ENCODE measurements at regions not wholly inside any gene's neighbourhood (a gene's known extent, or its start where the extent isn't known, plus 50 kb on each side); places are given as distances from the start of the nearest gene placed in this dataset.
"Not testable (repeated sequence)": the region's sequence is repeated elsewhere in the genome, so short reads cannot be mapped to it uniquely, and the experiment has no call there.

DNA sequence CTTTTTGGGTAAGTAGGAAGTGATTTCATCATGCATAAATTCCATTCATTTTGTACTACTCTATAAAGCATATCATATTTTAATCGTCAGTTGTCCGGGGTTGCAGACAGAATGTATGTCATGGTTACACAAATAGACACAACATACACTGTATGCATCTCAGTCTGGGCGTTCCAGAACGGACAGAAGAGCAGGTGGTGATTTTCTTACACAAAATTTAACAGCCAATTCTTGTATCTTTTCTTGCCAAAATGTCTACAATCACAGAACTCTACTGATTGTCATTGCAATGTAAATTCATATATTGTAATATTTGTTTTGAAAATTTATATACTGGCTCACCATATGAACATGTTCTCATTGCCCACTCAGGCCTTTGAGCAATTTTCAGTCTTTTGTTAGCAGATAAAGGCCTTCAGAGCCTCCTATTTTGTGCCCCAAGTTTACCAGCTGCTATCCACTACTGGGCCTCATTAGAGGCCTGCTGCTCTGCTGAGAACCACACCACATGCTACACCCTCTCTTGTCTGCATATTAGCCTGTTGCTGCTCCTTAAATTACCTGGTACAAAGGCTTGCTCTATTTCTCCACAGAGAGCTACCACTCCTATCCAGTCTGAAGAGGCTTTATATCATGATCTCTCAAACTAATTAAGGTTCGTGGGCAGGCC lies 61.5 kb downstream of the PRDM13 start:
- DNase-seq (ENCODE audit: low read depth in 2 of 2), result no peak

DNA sequence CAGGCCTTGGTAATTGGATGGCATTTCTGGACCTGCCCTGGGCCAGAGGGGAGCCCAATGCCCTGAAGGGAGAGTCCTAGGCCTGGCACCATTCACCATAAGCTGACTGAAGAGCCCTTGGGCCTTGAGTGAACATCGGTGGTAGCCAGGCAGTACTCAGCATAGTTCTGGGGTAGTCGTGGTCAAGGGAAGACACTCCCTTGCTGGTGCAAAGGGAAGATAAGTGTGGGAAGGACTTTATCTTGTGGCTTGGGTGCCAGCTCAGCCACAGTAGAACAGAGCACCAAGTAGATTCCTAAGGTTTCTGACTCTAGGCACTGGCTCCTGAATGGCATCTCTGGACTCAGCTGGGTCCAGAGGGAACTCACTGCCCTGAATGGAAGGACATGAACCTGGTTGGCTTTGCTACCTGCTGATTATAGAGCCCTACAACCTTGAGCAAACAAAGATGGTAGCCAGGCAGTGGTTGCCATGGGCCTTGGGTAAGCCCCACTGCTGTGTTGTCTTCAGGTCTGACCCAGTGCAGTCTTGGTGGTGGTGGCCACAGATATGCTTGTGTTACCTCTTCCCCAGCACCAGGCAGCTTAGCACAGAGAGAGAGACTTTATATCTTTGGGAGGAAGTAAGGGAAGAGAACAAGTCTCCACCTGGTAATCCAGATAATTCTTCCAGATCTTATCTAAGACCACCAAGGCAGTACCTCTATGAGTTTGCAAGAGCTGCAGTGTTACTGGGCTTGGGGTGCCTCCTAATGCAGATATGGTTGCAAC lies 83.5 kb downstream of the PRDM13 start:
- DNase-seq (ENCODE audit: low read depth in 2 of 2), result no peak

DNA sequence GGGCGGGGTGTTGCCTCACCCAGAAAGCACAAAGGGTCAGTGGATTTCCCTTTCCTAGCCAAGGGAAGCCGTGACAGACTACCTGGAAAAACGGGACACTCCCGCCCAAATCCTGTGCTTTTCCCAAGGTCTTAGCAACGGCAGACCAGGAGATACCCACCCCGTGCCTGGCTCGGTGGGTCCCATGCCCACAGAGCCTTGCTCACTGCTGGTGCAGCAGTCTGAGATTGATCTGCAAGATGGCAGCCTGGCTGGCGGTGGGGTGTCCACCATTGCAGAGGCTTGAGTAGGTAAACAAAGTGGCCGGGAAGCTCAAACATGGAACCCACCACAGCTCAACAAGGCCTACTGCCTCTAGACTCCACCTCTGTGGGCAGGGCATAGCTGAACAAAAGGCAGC lies 95.7 kb downstream of the PRDM13 start:
- DNase-seq (ENCODE audit: low read depth in 2 of 2), result not testable (repeated sequence)

DNA sequence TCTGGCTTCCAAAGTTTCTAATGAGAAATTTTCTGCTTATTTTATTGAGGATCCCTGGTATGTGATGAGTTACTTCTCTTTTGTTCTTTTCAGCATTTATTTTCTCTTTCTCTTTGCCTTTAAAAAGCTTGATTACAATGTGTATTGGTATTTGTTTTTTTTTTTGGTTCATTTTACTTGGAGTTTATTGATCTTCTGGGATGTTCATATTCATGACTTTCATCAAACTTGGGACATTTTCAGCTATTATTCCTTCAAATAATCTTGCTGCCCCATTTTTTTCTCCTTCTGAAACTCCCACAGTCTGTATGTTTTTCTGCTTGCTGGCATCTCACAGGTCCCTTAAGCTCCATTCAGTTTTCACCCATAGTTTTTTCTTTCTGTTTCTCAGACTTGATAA lies 102.4 kb downstream of the PRDM13 start:
- DNase-seq (ENCODE audit: low read depth in 2 of 2), result no peak

DNA sequence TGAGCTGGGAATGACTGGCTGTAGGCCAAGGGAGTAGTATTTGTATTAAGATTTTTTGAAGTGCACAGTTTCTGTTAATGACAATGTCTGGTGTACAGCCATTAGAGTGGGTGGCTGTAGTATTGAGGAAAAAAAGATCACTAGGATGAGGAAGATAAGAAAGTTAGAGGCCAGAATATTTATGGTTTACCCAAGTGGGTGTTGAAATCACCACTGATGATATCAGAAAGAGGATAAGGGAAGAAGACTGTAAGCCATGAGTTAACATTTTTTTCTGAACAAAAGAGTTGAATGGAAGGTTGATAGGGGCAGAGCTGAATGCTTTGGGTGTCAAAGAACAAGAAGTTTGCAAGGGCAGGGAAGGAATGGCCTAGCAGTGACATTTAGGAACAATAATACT lies 104.7 kb downstream of the PRDM13 start:
- no peak for DNase-seq (ENCODE audit: low read depth in 2 of 2)

DNA sequence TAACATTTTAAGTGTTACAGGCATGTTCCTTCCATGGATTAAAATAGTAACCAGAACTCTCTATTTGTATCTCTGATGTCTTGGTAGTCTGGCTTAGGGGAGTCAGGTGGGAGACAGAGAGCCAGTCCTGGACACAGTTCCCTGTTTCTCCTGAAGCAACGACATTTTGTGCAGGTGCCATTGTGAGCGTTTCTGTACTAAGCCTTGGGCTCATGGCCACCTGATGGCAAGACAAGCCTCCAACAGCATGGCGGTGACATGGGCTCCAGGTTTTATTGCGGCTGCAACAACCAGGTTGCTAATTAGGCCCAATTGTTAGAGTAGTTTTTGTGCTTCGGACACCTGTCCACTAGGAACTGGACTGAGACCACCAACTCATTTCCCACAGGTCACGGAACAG lies 105.3 kb downstream of the PRDM13 start:
- no peak for DNase-seq (ENCODE audit: low read depth in 2 of 2)

DNA sequence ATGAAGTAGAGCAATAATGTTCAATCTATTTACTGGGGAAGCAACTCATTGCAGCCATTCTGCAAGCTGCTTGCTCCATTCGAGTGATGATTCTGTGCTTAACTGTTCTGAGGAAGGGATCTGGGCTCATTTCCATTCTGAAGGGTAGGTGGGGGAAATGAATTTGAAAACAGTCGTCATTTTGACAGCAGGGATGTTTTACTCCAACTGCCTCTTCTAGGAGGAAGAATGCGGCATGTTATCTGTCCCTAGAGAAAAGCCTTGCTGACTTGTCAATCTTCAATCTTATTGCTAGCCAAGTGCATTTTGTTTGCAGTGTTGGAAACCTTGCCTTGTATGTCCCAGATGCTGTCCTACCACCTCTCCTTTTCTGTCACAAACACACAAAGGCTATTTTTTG lies 105.9 kb downstream of the PRDM13 start:
- DNase-seq (ENCODE audit: low read depth in 2 of 2), result no peak

DNA sequence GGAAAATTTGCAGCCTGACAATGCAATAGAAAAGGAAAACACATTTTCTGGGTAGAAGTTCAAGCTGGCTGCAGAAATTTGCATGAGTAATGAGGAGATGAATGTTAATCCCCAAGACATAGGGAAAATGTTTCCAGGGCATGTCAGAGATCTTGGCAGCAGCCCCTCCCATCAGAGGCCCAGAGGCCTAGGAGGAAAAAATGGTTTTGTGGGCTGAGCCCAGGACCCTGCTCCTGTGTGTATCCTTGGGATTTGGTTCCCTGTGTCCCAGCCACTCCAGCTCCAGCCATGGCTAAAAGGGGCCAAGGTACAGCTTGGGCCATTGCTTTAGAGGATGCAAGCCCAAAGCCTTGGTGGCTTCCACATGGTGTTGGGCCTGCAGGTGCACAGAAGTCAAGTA lies 115.4 kb downstream of the PRDM13 start:
- not testable (repeated sequence) for DNase-seq (ENCODE audit: low read depth in 2 of 2)

DNA sequence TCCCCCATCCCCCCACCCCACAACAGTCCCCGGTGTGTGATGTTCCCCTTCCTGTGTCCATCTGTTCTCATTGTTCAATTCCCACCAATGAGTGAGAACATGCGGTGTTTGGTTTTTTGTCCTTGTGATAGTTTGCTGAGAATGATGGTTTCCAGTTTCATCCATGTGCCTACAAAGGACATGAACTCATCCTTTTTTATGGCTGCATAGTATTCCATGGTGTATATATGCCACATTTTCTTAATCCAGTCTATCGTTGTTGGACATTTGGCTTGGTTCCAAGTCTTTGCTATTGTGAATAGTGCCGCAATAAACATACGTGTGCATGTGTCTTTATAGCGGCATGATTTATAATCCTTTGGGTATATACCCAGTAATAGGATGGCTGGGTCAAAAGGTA lies 123.6 kb downstream of the PRDM13 start:
- not testable (repeated sequence) for DNase-seq (ENCODE audit: low read depth in 2 of 2)

DNA sequence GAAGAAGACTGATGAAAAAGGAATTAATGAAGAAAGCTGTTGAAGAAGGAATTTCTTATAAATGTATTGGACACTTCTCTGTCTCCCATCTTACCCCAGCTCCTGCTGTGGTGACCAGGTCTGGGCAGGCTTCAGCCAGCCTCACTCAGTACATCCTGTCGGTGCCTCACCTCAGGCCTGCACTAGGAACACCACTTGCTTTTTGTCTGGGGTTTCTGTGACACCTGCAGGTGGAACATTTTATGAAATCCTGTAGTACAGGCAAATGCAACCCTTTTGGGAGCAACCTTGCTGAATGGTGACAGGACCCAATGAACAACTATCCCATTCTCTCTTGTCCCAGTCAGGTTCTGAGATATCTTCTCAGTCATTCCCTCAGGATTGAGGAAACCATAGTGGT lies 129.7 kb downstream of the PRDM13 start:
- DNase-seq (ENCODE audit: low read depth in 2 of 2), result no peak

DNA sequence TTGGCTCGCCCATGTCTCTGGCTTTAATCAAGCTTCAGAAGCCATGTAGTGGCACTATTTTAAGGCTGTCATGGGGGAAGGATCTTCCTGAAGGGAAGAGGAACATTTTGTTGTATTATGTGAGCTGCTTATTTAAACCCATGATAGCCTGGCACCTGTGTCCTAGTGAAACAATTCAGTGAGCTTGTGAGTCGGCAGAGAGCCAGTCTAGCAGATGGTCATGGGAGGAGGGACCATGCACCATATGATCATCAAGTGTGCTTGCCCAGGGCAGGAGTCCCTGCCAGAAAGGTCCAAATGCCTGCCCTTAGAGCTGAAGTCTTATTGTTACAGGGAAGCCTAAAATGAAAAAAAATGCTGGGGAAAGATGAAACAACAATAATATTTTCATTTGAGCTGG lies 132.9 kb downstream of the PRDM13 start:
- no peak for DNase-seq (ENCODE audit: low read depth in 2 of 2)

DNA sequence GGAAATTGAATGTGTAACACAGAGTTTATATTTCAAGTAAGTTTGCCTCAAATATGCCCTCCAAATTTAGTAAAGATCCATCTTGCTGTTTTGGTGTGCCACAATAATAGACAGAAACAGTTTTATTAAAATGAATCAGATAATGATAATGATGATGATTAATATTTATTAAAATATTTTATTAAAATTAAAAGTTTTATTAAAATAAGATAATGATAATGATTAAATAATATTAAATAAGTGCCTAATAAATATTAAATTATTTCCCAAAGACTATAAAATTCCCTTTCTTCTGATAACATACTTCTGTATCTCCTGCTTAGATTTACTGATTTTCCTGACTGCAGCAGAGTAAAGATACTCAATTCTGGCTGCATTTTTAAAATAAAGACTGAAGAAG lies 134.5 kb downstream of the PRDM13 start:
- DNase-seq (ENCODE audit: low read depth in 2 of 2), result no peak

DNA sequence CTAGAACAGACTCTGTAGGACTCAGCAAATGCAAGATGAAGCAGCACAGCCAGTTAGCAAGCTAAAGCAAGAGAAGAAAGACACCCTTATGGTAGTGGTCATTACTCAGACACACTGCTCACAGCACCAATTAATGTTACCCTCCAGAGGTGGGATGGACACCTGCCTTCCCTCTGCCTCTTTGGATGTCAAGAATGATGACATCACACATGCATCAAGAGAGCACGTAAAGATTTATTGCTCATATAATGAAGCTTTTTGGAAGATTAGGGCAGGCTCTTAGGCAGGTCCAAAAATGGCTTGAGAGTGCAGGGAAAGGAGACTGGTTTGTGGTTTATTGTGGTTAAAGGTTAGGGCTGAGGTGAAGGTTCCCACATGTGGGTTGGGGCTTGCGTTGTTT lies 137.0 kb downstream of the PRDM13 start:
- no peak for DNase-seq (ENCODE audit: low read depth in 2 of 2)

DNA sequence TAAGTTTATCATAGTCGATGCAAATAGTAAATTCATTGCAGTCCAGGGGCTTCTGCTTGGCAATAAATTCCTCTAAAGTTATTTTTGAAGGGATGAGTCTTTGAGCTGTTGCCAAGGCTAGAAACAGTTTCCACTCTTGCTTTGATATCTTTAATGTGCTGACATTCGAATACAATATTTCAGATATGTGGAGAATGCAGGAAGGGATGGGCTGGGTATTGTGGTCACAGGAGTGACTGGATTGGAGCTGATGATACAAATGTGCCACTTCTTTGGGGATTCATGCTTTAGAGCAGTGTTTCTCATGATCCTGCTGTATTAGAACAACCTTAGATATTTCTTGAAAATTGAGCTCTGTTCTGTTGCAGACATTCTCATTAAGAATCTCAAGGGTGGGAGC lies 139.0 kb downstream of the PRDM13 start:
- no peak for DNase-seq (ENCODE audit: low read depth in 2 of 2)

DNA sequence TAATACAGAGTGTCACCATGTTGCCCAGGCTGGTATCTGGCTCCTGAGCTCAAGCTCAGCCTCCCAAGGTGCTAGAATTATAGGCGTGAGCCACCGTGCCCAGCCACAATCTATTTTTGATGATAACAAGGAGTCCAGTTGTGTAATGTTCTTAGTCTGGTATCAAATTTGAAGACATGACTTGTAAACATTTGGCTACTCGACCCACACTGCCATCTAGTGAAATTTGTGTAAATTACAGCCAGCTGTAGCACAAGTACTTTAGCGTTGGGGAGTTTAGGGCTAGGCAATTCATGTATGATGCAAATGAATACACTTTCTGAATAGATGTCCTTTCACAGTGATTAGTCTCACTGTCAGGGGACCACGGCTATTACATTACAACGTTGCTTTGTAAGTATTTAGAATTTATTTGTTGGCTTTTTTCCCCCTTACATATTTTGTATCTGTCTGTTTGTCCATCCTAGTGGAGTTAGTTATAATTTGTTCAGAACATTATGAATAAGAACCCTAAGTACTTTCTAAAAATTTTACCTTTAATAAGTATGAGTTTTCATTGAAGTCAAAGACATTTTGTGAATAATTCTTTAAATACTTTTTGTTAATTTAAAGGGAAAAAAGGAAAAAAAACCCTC lies 139.7 kb downstream of the PRDM13 start:
- DNase-seq (ENCODE audit: low read depth in 2 of 2), result peak; percentile 32 to 33

DNA sequence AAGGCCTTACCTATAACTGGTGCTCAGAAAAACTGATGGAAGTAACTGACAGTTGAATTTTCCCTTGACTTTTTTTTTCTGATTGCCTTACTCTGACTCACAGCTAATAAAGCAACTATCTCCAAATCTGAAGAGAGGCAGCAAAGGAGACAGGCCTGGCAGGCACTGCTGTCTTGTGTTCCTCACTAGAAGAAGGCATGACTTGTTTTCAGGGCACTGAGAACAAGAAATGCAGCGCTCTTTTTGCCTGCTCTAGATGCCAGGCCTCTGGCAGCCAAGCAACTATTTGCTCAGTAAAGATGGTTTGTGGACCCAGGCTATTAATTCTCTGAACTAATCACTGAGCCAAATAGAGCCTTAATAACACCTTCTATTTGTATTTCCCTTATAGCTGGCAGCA lies 155.1 kb downstream of the PRDM13 start:
- no peak for DNase-seq (ENCODE audit: low read depth in 2 of 2)

DNA sequence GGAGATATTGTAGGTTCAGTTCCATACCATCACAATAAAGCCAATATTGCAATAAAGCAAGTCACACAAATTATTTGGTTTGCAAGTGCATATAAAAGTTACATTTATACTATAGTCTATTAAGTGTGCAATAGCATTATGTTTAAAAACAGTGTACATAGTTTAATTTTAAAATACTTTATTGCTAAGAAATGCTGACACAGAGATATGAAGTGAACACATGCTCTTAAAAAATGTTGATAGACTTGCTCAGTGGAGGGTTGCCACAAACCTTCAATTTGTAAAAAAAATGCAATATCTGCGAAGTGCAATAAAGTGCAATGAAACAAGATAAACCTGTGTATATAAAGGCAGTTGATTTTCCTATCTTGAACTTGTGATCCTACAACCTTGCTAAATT lies 161.5 kb downstream of the PRDM13 start:
- no peak for DNase-seq (ENCODE audit: low read depth in 2 of 2)

DNA sequence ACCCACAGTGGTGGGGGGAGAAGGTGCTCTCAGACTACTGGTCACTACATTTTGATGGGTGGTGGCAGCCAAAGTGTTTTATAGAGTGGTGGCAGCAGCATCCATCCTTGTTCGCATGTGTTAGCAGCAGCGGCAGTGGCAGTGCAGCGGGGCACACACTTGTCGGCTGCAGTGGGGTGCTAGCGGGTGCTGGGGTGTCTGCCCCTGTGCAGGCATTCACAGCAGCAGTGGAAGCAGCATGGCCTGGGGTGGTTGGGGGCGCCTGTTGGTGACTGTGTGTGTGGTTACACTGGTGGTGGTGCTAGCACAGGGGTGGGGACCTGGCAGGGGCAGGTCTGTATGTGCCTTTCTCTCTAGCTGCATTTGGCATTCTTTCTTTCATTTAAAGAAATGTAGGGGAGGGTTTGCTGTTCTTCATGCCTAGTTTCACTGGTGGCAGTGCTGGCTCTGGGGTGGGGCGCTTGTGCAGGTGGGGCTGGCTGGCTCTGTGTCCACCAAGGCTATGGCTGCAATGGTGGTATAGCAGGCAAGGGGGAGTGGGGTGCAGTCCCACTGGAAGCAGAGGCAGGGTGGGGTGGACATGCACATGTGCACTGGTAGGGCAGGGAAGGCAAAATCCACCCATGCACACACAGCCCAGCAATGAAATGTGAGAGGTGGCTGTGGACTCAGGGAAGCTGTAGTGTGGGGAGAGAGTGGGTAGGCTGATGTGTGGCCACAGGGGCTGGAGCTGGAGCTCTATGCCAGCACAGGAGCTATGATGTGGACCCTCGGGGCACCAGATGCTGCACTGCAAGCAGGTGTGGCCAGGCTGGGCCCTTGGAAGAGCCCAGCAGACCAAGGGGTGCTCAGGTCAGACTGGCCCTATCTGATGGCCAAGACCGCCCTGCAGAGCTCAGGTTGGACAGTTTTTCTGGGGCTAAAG lies 173.3 kb downstream of the PRDM13 start:
- DNase-seq (ENCODE audit: low read depth in 2 of 2), result no peak

DNA sequence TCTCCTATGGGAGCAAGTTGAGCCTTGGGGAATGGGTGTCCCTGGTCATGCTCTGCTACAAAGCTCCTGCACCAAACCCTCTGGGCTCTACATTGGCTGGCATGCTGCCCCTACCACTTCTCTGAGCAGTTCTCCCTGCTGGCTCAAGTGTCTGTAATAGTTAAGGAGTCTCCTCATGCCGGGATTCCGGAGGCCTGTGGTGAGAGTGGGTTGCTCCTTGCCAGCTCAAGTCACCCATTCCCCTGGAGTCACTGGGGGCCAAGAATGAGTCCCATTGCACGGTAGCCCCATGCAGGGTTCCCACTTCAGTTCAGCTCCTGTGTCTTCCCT lies 173.9 kb downstream of the PRDM13 start:
- no peak for DNase-seq (ENCODE audit: low read depth in 2 of 2)

DNA sequence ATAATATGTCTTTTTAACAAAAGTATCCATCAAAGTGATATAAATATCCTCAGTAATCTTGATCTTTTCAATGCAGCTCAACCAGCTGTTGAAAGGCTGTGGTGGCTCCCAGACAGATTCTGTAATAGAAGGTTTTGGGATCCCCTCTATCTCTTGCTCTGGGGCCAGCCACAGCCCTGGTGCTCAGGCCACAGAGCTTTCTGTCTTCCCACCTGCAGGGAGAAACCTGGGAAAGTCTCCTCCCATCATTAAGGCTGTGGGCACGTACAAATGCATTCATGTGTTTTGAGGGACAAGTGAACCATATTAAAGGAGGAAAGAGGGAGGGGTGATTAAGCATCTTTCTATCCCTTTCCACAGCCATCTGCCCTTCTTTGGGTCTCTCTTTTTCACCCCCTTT lies 183.1 kb downstream of the PRDM13 start:
- no peak for DNase-seq (ENCODE audit: low read depth in 2 of 2)

DNA sequence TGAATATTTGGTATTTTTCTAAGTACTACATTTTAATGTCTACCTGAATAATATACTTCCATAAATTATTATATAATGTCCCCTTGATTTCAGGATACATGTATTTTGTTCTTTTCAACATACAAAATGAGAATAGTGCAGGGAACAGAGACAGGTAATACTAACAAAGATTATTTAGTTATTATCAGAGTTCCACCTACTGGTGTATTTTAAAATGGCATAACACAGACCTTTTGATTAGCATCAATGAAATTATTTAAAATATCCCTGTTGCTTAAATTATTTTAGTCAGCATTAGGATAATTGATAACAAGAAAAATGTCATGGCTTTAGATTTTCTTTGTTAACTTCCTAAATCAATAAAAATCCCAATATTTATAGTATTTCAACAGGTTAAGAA lies 184.0 kb downstream of the PRDM13 start:
- DNase-seq (ENCODE audit: low read depth in 2 of 2), result no peak

DNA sequence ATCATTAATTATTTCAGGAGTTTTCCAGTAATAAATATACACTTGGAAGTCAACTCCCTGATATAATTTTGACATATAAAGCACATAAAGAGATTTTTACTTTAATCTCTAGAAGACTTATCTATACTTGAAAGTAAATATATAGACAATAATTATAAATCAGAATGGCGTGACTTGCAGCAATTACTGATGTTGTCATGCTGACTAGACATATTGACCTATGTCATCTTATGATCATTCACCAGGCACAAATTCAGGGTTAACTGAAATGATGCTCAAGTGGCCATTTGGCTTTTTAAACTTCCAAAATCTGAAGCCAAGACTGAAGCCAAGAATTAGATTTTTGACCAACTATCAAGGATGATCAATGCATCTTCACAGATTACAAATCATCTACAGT lies 192.2 kb downstream of the MCHR2 start:
- no peak for DNase-seq (ENCODE audit: low read depth in 2 of 2)

All from fibroblast of skin of left biceps (primary cell).